Glutamatergic neuron (in vitro differentiated cells): ENCODE measurements at regions not wholly inside any gene's neighbourhood (a gene's known extent, or its start where the extent isn't known, plus 50 kb on each side); places are given as distances from the start of the nearest gene placed in this dataset.

Source experiments
- DNase-seq: peaks from one replicate; pipeline ENCODE4 v3.0.0; 2022
- H3K27ac Mint-ChIP-seq: one replicate; pipeline ENCODE4 v1.8.0; 2020; ENCODE audit warnings: mild to moderate bottlenecking, mixed read lengths, inconsistent platforms; ENCODE audit not compliant: unreplicated experiment
- H3K27me3 Mint-ChIP-seq: one replicate; pipeline ENCODE4 v1.8.0; 2020; ENCODE audit warnings: mild to moderate bottlenecking, moderate library complexity, mixed read lengths, inconsistent platforms; ENCODE audit not compliant: unreplicated experiment
- H3K36me3 Mint-ChIP-seq: one replicate; pipeline ENCODE4 v1.8.0; 2020; ENCODE audit warnings: mild to moderate bottlenecking, mixed read lengths, inconsistent platforms; ENCODE audit not compliant: unreplicated experiment
- H3K4me1 Mint-ChIP-seq: one replicate; pipeline ENCODE4 v1.8.0; 2020; ENCODE audit warnings: mild to moderate bottlenecking, low read depth, mixed read lengths, inconsistent platforms; ENCODE audit not compliant: unreplicated experiment
- H3K4me3 Mint-ChIP-seq: one replicate; pipeline ENCODE4 v1.8.0; 2020; ENCODE audit warnings: mild to moderate bottlenecking, mixed read lengths, inconsistent platforms; ENCODE audit not compliant: unreplicated experiment
- H3K9me3 Mint-ChIP-seq: one replicate; pipeline ENCODE4 v1.8.0; 2020; ENCODE audit warnings: mild to moderate bottlenecking, moderate library complexity, mixed read lengths, inconsistent platforms; ENCODE audit not compliant: unreplicated experiment
- CTCF ChIP-seq: fragments of 200-600 bp; sonication (generic); IDR thresholded peaks from one replicate; pipeline ENCODE4 v1.5.0; 2021; ENCODE audit not compliant: partially characterized antibody, unreplicated experiment

DNA sequence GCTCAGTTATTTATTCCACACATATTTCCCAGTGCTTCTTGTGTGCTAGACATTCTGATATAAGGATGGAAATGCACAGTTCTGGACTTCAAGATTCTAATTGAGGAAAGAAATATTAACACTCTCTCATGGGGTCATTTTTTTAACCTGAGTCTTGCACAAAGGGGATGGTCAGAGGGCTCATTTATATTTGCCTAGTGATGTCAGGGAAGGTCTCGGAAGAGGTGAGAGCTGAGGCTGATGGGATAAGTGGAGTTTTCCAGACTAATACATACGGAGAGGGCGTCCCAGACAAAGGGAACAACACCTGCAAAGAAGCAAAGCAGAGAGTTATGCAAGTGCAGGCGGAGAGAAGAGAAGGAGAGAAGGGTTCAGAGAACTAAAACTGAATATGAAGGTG lies 1304.6 kb upstream of the TENM4 start:
- Mint-ChIP-seq H3K4me1 (no peaks in the 10 kb centered on the region), H3K4me3 (no peak overlapping the region), H3K27me3 (peaks cover 3% of the 10 kb centered on the region), H3K9me3 (peaks cover 3% of the 10 kb centered on the region), H3K36me3 (peaks cover 5% of the 10 kb centered on the region), H3K27ac (no peak overlapping the region)
- TF ChIP-seq CTCF, result no peak
- no peak for DNase-seq

GRCh38 chr11:80733790-80734189 lies 1293.0 kb upstream of the TENM4 start:
- DNase-seq, result peak; percentile 11
- Mint-ChIP-seq H3K4me1 (peaks cover 10% of the 10 kb centered on the region), H3K9me3 (no peaks in the 10 kb centered on the region), H3K27ac (no peak overlapping the region), H3K27me3 (peaks cover 2% of the 10 kb centered on the region), H3K4me3 (no peak overlapping the region), H3K36me3 (no peaks in the 10 kb centered on the region)
- no peak for TF ChIP-seq CTCF

DNA sequence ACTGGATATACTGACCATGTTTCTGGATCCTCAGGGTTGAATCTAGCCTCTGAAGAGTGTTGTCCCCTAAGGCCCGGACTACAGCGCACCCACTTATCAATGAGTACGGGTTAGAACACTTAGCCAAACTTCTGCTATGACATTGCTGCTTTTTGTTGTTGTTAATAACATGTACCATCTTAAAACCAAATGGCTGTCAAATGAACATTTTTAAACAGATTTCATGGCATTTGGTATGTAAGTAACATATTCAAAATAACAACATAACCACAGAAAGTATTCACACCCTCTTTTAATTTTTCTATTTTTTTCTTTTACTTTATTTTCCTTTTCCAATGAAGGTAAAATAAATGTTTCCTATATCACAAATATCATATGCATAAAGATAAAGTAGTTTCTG lies 1292.5 kb upstream of the TENM4 start:
- H3K27me3 Mint-ChIP-seq, result peaks cover 2% of the 10 kb centered on the region
- no peaks in the 10 kb centered on the region for H3K9me3 Mint-ChIP-seq
- H3K4me3 Mint-ChIP-seq, result no peak overlapping the region
- no peaks in the 10 kb centered on the region for H3K36me3 Mint-ChIP-seq
- H3K4me1 Mint-ChIP-seq, result peaks cover 10% of the 10 kb centered on the region
- no peak overlapping the region for H3K27ac Mint-ChIP-seq
- no peak for DNase-seq
- TF ChIP-seq CTCF, result no peak

DNA sequence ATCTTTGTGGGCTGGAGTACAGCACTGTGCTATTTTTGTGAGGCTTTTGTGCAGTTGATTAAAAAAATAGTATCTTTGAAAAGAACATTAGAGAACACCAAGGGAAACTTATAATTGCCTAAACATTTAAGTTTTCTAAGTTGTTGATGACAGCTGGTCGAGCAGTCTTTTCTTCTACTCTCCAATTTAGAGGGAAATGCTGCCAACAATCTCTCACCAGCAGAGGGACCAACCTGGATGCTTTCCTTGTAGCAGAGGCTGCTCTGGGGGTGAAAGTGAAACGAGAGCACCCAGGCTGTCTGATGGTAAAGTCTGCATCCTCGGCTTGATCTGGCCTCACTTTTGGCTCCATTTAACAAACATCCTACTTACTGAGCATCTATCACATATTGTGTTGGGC lies 1286.5 kb upstream of the TENM4 start:
- DNase-seq, result peak; percentile 19

GRCh38 chr11:80726236-80726635 lies 1285.4 kb upstream of the TENM4 start:
- Mint-ChIP-seq H3K4me1 (peaks cover 13% of the 10 kb centered on the region), H3K27me3 (peaks cover 2% of the 10 kb centered on the region), H3K36me3 (no peaks in the 10 kb centered on the region), H3K4me3 (no peak overlapping the region), H3K27ac (no peak overlapping the region), H3K9me3 (no peaks in the 10 kb centered on the region)
- no peak for TF ChIP-seq CTCF
- DNase-seq, result no peak

More for the DNA sequence above, 1286.5 kb upstream of the TENM4 start:
- no peaks in the 10 kb centered on the region for H3K36me3 Mint-ChIP-seq
- no peaks in the 10 kb centered on the region for H3K9me3 Mint-ChIP-seq
- no peak overlapping the region for H3K27ac Mint-ChIP-seq
- H3K4me3 Mint-ChIP-seq, result no peak overlapping the region
- peaks cover 13% of the 10 kb centered on the region for H3K4me1 Mint-ChIP-seq
- H3K27me3 Mint-ChIP-seq, result peaks cover 2% of the 10 kb centered on the region
- TF ChIP-seq CTCF, result no peak
